Suprapubic skin (tissue), 4 donors: ENCODE measurements at regions not wholly inside any gene's neighbourhood (a gene's known extent, or its start where the extent isn't known, plus 50 kb on each side); places are given as distances from the start of the nearest gene placed in this dataset.

Source experiments
- DNase-seq, 2 donors: peaks; one replicate each; pipeline ENCODE4 v3.0.0-alpha.2; 2019; ENCODE audit warnings: low spot score in 2 of 2
- H3K27ac ChIP-seq: fragments of 200-600 bp; sonication (generic); one replicate; pipeline ENCODE4 v1.5.1; 2019
- H3K27me3 ChIP-seq: fragments of 200-600 bp; sonication (generic); one replicate; pipeline ENCODE4 v1.5.1; 2019
- H3K36me3 ChIP-seq: fragments of 200-600 bp; sonication (generic); one replicate; pipeline ENCODE4 v1.5.1; 2019
- H3K4me1 ChIP-seq: fragments of 200-600 bp; sonication (generic); one replicate; pipeline ENCODE4 v1.5.1; 2019
- H3K4me3 ChIP-seq: fragments of 200-600 bp; sonication (generic); one replicate; pipeline ENCODE4 v1.5.1; 2019; ENCODE audit warnings: mild to moderate bottlenecking
- H3K9me3 ChIP-seq: fragments of 200-600 bp; sonication (generic); one replicate; pipeline ENCODE4 v1.5.1; 2019
- EP300 ChIP-seq: sonication (generic); formaldehyde crosslinking; IDR thresholded peaks from one replicate; pipeline ENCODE4 v1.6.1; 2017; ENCODE audit warnings: antibody characterized with exemption
- POLR2A ChIP-seq, 2 donors: fragments of 450-650 bp; IDR thresholded peaks; one replicate each; pipeline ENCODE4 v1.6.1; 2017; ENCODE audit warnings: antibody characterized with exemption in 2 of 2, mild to moderate bottlenecking in 2 of 2, moderate library complexity in 2 of 2
- POLR2AphosphoS5 ChIP-seq, 3 donors: sonication (generic); formaldehyde crosslinking; IDR thresholded peaks; one replicate each; pipeline ENCODE4 v1.6.1; 2017; ENCODE audit warnings: antibody characterized with exemption in 3 of 3
- WGBS: methylation state at CpG from one replicate; pipeline ENCODE4 v1.1.5; 2018; 5-methylcytosine and 5-hydroxymethylcytosine counted together
- TF ChIP-seq, protein P1 (sequence below), 2 donors: fragments of 200-600 bp in 1 of 2; fragments of 450-650 bp in 1 of 2; sonication (generic) in 1 of 2; IDR thresholded peaks; one replicate each; pipeline ENCODE4 v1.5.1; 2016 to 2019; ENCODE audit warnings: antibody characterized with exemption in 2 of 2, mild to moderate bottlenecking in 1 of 2, moderate library complexity in 1 of 2

DNA sequence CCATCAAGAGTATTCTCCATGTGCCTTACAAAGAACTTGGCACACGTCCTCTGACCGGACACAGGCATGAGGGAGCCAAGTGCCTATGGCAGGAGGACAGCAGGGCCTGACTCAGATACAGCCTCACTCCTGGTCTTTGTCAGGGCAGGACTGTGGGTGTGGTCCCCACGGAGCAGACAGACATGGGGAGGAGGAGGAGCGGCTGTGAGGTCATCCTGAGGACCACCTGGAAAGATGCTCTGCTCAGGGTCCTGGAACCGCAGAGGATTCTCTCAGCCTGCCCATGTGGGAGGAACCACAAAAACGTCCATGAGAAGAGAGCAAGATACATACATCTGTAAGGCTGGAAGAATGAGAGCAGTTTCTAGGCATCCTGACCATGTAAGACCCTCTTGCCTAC lies 576.3 kb downstream of the BRD1 start:
- Histone ChIP-seq H3K27me3 (peaks cover 19% of the 10 kb centered on the region), H3K9me3 (no peaks in the 10 kb centered on the region), H3K4me1 (no peaks in the 10 kb centered on the region), H3K4me3 (no peak overlapping the region), H3K36me3 (no peaks in the 10 kb centered on the region), H3K27ac (no peak overlapping the region)
- WGBS = 60% methylated on average over 5 of the region's 6 CpGs
- TF ChIP-seq, protein P1, sequence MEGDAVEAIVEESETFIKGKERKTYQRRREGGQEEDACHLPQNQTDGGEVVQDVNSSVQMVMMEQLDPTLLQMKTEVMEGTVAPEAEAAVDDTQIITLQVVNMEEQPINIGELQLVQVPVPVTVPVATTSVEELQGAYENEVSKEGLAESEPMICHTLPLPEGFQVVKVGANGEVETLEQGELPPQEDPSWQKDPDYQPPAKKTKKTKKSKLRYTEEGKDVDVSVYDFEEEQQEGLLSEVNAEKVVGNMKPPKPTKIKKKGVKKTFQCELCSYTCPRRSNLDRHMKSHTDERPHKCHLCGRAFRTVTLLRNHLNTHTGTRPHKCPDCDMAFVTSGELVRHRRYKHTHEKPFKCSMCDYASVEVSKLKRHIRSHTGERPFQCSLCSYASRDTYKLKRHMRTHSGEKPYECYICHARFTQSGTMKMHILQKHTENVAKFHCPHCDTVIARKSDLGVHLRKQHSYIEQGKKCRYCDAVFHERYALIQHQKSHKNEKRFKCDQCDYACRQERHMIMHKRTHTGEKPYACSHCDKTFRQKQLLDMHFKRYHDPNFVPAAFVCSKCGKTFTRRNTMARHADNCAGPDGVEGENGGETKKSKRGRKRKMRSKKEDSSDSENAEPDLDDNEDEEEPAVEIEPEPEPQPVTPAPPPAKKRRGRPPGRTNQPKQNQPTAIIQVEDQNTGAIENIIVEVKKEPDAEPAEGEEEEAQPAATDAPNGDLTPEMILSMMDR (IDR thresholded peaks at IDR 0.05) = no peak
- no peak for TF ChIP-seq POLR2AphosphoS5 (IDR thresholded peaks at IDR 0.05)
- TF ChIP-seq EP300 = no peak
- TF ChIP-seq POLR2A (IDR thresholded peaks at IDR 0.05) = no peak
- DNase-seq = peak in 1 of 2 donors; percentile 29

DNA sequence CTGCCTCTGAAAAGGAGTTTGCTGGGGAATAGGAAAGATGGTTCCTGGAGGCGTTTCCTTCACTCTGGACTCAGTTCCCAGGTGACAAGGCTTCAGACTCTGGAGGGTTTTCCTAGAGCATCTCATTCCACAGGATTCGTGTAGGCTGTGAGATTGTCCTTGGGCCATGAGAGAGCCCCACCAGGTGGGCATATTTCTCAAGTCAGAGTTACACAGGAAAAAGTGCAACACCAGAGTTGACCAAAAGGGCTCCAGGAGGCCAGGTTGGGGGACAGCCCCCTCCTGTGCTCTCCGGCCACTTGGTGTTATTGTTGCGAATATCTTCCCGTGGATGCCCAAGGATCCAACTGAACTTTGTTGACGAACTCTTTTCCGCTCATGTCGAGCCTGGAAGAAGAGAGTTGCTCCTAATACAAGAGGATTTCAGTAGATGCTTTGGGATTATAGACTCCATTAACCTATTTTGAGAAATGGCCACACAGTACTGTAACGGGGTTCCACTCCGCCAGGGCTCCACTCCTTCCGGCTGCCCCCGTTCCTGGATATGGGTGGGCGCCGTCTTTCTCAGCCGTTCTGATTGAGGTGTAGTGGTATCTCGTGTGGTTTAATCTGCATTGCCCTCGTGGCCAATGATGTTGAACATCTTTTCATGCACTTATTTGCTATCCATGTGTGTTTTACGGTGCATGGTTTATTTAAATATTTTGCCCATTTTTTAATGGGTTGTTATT lies 580.3 kb downstream of the BRD1 start:
- H3K9me3 ChIP-seq = no peaks in the 10 kb centered on the region
- no peak overlapping the region for H3K27ac ChIP-seq
- H3K27me3 ChIP-seq = no peaks in the 10 kb centered on the region
- H3K4me3 ChIP-seq = no peak overlapping the region
- 89% methylated on average over 18 of the region's 18 CpGs for WGBS
- TF ChIP-seq EP300 (no peak), POLR2A (IDR thresholded peaks at IDR 0.05) (no peak), POLR2AphosphoS5 (IDR thresholded peaks at IDR 0.05) (no peak)
- TF ChIP-seq, protein P1 (IDR thresholded peaks at IDR 0.05) = no peak
- H3K36me3 ChIP-seq = no peaks in the 10 kb centered on the region
- no peaks in the 10 kb centered on the region for H3K4me1 ChIP-seq
- DNase-seq = peak; percentile 45 to 58

DNA sequence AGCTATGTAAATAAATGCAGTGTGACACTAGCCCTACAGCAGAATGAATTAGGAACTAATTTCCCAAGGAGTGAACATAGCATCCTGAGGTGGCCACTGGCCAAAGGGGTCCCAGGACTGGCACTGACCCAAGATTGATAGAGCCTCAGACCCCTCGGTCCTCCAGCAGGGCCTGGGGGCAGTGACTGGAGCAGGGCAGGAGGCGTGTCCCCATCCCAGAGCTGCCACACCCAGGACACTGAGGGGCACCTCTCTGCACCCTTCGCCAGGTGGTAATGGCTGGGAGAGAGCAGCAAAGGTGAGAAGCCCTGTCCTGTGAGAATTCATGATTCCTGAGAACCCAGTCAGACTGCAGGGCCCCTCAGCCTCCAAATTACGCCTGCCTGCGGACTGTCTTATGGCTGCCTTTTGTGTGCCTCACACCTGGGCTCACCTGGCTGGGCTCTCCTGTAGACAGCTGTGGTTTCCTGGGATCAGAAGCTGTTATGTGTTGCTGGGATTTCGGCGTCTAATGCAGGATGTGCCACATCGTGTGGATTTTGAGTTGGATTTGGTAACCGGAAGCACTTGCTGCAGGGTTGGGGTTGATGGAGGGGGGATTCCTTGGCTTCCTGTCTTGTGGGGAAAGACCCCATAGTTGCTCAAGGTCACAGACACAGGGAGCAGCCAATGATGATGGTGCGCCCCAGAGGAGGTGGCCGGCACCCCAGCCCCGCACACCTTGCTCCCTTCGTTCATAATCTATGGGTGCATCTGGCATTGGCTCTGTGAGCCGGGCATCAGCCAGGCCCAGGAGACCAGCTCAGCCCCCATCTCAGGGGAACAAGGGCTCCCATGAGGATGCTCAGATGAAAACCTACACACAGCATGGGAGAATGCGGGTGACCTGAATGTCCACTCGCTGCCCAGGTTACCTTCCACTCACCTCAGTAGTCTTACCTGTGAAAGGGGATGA lies 582.9 kb downstream of the BRD1 start:
- no peaks in the 10 kb centered on the region for H3K36me3 ChIP-seq
- peak; percentile 36 to 70 for DNase-seq

DNA sequence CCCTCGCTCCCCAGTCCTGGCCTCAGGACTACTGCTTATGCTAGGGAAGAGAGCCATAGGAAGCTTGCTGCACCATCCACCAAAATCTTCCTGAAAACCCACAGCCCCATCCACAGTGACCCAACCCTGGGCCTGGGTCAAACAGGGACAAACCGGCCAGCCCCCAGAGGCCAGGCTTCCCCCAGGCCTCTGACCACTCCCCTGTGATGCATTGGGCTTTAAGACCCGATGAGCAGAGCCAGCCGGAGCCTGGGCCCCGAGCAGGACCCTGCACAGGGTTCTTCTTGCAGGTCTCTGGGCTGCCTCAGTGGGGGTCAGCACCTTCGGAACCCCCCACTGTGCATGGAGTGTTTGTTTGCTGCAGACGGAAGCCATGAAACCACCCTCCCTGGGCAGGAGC lies 583.7 kb downstream of the BRD1 start:
- no peak overlapping the region for H3K27ac ChIP-seq
- no peaks in the 10 kb centered on the region for H3K4me1 ChIP-seq
- TF ChIP-seq, protein P1 (IDR thresholded peaks at IDR 0.05) = no peak
- DNase-seq = no peak
- no peaks in the 10 kb centered on the region for H3K9me3 ChIP-seq
- H3K4me3 ChIP-seq = no peak overlapping the region
- no peaks in the 10 kb centered on the region for H3K36me3 ChIP-seq
- WGBS = 87% methylated on average over 3 of the region's 7 CpGs
- peaks cover 13% of the 10 kb centered on the region for H3K27me3 ChIP-seq

More for the DNA sequence above, 582.9 kb downstream of the BRD1 start:
- H3K27ac ChIP-seq = no peak overlapping the region
- no peak overlapping the region for H3K4me3 ChIP-seq
- H3K4me1 ChIP-seq = no peaks in the 10 kb centered on the region
- H3K27me3 ChIP-seq = peaks cover 7% of the 10 kb centered on the region
- WGBS = 91% methylated on average over 9 of the region's 16 CpGs
- H3K9me3 ChIP-seq = no peaks in the 10 kb centered on the region
- no peak for TF ChIP-seq EP300
- TF ChIP-seq, protein P1 (IDR thresholded peaks at IDR 0.05) = no peak
- no peak for TF ChIP-seq POLR2AphosphoS5 (IDR thresholded peaks at IDR 0.05)
- TF ChIP-seq POLR2A (IDR thresholded peaks at IDR 0.05) = no peak

DNA sequence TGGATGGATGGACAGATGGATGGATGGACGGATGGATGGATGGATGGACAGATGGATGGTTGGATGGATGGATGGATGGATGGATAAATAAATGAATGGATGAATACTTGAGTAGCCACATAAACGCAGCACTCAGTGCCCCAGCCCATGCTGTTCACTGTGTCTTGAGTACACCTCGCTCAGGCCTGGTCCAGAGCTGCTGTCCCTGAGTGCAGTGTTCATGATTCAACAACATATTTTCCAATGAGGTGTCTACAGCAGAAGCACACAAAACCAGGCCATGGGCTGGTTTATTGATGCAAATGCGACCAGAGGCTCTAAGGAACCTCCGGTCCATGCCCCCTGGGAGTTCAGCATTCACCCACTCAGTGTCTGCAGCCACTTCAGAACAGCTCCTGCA lies 584.3 kb downstream of the BRD1 start:
- 85% methylated on average over 4 of the region's 5 CpGs for WGBS
- Histone ChIP-seq H3K27me3 (peaks cover 14% of the 10 kb centered on the region), H3K4me3 (no peak overlapping the region), H3K27ac (no peak overlapping the region), H3K4me1 (no peaks in the 10 kb centered on the region), H3K36me3 (no peaks in the 10 kb centered on the region), H3K9me3 (no peaks in the 10 kb centered on the region)
- peak in 1 of 2 donors; percentile 26 for DNase-seq
- TF ChIP-seq POLR2AphosphoS5 (IDR thresholded peaks at IDR 0.05) = no peak
- TF ChIP-seq, protein P1 (IDR thresholded peaks at IDR 0.05) = no peak
- TF ChIP-seq EP300 = no peak
- no peak for TF ChIP-seq POLR2A (IDR thresholded peaks at IDR 0.05)
